ENCODE measurements at regions not wholly inside any gene's neighbourhood (a gene's known extent, or its start where the extent isn't known, plus 50 kb on each side); places are given as distances from the start of the nearest gene placed in this dataset.
"Not testable (repeated sequence)": the region's sequence is repeated elsewhere in the genome, so short reads cannot be mapped to it uniquely, and the experiment has no call there.

GRCh38 chr12:126428769-126429168, 1363.5 kb downstream of the AACS start:
- DNase-seq (ENCODE audit: low spot score in 2 of 2), result no peak
- no peak for FAIRE-seq

DNA sequence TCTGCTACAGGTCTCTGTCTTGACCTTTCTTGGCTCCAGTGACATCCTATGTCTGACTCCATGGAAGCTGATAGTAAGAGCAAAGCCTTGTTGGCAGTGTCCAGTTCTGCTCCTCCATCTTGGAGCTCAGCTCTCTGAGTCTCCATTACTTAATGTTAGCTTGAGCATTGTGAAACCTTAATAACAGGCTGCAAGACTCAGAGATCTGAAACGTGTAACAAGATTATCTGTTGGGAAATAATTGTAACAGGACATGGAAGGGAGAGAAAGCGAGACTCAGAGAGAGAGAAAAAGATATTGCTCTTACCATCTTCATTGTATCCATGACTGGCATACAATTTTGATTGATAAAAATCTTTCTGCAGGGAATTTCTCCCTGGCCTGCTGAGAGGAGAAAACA, 1365.7 kb downstream of the AACS start:
- no peak for FAIRE-seq
- no peak for DNase-seq (ENCODE audit: low spot score in 2 of 2)

DNA sequence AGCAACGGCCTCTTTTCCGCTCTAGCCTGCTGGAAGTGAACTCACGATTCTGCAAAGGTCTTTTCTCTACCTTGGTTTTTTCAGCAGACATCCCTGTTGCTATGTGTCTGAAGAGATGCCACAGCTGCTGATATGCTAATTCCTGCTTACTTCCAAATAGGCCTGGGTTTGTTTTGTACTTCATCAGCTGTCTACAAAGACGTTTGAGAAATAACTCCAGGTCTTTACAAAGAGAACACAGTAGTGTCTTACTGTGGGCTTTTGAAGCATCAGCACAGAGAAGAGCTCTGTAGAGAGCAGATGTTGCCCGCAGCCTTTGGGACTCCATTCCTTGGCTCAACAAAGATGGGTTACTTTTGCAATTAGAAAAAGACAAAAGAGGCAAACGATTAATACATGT, 1366.5 kb downstream of the AACS start:
- no peak for DNase-seq (ENCODE audit: low spot score in 2 of 2)

GRCh38 chr12:126432780-126433179, 1367.5 kb downstream of the AACS start:
- FAIRE-seq, result no peak

More for the DNA sequence above, 1366.5 kb downstream of the AACS start:
- FAIRE-seq, result no peak

DNA sequence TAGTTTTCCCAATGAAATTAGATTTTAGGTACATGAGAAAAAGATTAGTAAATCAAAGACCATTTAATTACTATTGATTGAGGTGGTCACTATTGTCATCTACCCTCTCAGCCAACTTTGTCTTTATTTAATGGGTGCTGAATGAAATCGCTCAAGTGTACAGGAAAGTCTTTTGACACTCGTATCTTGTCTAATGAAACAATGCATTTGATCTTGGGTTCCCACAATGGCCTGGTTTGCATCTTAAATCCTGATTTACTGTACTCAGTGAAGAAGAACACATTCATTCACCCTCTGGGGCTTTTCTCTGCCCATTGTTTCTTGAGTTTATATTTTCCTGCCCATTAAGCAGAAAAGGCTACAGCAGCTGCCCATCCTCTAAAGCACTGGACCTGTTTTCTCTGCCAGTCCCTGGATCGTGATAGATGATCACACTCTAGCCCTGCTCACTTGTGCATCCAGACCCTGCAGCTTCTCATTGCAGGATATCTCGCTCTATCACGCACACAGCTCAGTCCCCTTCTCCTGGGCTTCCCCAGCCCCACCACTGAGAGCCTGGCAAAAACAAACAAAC, 1369.3 kb downstream of the AACS start:
- no peak for FAIRE-seq
- DNase-seq (ENCODE audit: low spot score in 2 of 2), result no peak

More at GRCh38 chr12:126432780-126433179, 1367.5 kb downstream of the AACS start:
- no peak for DNase-seq (ENCODE audit: low spot score in 2 of 2)

GRCh38 chr12:126436041-126436440, 1370.8 kb downstream of the AACS start:
- FAIRE-seq, result no peak
- DNase-seq (ENCODE audit: low spot score in 2 of 2), result no peak

DNA sequence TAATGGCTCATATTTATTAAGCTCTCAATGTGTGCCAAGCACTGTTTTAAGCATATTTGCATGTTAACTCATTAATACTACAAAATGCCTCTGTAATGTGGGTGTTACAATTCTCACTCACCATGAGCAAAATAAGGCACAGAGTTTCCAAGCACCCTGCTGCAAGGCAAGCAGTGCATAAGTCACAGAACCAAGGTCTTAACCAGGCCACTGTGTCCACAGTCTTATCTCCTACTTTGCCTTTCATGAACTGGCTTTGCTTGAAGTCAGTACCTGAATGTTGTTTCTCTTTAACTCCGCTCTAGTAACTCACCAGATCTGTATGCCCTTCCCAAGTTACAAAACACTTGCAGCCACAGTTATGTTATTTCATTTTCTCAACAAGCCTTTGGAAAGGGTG, 1372.7 kb downstream of the AACS start:
- DNase-seq (ENCODE audit: low spot score in 2 of 2) (no peak), FAIRE-seq (no peak)

GRCh38 chr12:126443977-126444376, 1378.7 kb downstream of the AACS start:
- FAIRE-seq (no peak), DNase-seq (ENCODE audit: low spot score in 2 of 2) (no peak)

GRCh38 chr12:126447346-126447745, 1382.1 kb downstream of the AACS start:
- no peak for DNase-seq (ENCODE audit: low spot score in 2 of 2)
- FAIRE-seq, result no peak

DNA sequence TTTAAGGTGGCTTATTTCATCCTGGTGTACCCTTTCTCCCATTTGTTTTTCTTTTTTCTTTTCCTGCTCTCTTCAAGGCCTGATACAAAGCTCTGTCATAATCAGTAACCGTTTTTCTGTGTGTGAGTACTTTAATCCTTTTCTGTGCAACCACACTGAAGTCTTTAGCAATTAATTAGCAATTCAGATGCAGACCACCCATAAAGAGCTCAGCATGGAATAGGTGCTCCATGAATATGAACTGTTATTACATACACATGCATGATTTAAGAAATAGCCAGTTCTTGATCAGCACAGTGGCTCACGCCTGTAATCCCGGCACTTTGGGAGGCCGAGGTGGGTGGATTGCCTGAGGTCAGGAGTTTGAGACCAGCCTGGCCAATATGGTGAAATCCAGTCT, 1386.6 kb downstream of the AACS start:
- DNase-seq (ENCODE audit: low spot score in 2 of 2) (no peak), FAIRE-seq (no peak)

- DNase-seq (ENCODE audit: low spot score in 2 of 2); FAIRE-seq: not testable (repeated sequence)
These were observed 1387.5 kb downstream of the AACS start for GRCh38 chr12:126452686-126453085.

GRCh38 chr12:126454581-126454980, 1389.3 kb downstream of the AACS start:
- DNase-seq (ENCODE audit: low spot score in 2 of 2) (no peak), FAIRE-seq (no peak)

GRCh38 chr12:126457776-126458175, 1392.5 kb downstream of the AACS start:
- DNase-seq (ENCODE audit: low spot score in 2 of 2), result no peak
- no peak for FAIRE-seq

- FAIRE-seq (no peak), DNase-seq (ENCODE audit: low spot score in 2 of 2) (no peak)
These were observed 1398.9 kb downstream of the AACS start for GRCh38 chr12:126464153-126464552.

DNA sequence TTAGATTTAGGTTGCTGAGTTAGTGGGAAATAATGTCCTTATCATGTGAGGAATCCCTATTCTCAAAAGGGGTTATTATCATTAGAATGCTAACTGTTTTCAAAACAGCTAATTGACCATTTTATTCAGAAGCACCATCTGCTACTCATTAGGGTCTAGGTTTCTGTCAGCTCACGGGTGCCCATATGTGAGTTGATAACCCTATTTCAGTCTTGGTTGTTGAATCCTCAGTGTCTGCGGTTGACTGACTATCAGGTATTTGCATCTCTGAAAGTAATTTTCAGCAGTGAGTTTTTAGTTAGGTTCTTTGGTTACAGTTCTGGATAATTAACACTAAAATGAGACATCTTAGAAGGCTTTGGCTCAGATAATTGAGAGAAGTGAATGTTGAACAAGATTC, 1404.0 kb downstream of the AACS start:
- FAIRE-seq (no peak), DNase-seq (ENCODE audit: low spot score in 2 of 2) (no peak)

- FAIRE-seq (no peak), DNase-seq (ENCODE audit: low spot score in 2 of 2) (no peak)
These were observed 1409.5 kb downstream of the AACS start for GRCh38 chr12:126474703-126475102.

DNA sequence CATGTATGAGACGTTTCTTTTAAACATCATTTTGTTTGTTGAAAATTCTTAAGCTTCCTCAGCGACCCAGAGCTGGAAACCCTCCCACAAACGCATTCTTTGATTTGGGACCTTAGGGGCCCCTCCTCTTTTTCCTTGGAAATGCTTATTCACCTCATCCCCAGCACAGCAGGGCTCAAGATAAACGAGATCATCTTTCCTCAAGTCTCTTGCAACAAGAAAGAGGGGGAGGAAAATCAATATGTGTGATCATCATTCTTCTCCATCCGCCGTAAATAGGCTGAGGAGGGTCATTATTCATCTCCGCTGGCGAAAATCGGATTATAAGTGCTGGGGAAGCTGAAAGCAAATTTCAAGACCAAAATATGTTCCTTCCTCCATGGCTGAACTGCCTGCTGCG, 1415.2 kb downstream of the AACS start:
- FAIRE-seq, result no peak
- DNase-seq (ENCODE audit: low spot score in 2 of 2), result no peak

DNA sequence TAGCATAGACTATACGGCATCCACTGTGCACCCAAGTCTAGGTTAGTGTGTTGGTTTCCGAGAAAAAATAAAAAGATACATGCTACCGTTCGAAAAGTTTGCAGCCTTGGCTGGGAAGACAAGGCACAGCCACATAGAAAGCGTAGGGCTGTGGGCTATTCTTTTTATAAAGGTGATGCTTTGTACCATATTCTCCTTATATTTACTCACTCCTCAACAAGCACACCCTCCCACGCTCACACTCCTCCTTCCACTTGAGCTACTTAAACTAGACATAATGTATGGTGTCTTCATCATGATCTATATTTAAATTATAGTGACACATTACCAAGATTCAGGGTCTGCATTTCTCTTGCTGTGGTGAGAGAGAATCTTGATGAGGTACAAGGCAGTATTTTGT, 1416.5 kb downstream of the AACS start:
- DNase-seq (ENCODE audit: low spot score in 2 of 2) (no peak), FAIRE-seq (no peak)

DNA sequence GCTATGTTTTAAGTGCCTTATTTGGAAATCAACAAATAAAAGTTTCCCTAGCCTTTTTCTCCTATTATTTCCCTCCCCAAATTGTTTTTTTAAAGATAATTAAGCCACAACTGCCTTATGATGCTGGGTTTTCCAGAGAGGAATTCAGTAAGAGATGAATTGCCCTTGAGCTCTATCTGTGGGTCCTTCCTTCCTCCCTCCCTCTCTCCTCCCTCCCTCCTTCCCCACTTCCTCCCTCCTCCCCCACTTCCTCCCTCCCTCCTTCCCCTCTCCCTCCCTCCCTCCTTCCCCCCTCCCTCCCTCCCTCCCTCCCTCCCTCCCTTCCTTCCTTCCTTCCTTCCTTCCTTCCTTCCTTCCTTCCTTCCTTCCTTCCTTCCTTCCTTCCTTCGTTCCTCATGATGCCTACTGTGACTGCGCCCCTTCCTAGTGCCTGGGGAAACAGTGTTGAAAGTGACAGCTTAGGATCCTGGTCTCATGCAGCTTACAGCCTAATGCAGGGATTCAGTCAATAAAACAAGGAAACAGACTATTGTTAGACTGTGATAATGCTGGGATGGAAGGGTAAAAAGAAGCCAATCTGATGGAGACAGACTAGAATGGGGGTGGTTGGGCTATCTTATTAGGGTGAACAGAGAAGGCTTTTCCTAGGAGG, 1417.1 kb downstream of the AACS start:
- FAIRE-seq (no peak), DNase-seq (ENCODE audit: low spot score in 2 of 2) (no peak)

DNA sequence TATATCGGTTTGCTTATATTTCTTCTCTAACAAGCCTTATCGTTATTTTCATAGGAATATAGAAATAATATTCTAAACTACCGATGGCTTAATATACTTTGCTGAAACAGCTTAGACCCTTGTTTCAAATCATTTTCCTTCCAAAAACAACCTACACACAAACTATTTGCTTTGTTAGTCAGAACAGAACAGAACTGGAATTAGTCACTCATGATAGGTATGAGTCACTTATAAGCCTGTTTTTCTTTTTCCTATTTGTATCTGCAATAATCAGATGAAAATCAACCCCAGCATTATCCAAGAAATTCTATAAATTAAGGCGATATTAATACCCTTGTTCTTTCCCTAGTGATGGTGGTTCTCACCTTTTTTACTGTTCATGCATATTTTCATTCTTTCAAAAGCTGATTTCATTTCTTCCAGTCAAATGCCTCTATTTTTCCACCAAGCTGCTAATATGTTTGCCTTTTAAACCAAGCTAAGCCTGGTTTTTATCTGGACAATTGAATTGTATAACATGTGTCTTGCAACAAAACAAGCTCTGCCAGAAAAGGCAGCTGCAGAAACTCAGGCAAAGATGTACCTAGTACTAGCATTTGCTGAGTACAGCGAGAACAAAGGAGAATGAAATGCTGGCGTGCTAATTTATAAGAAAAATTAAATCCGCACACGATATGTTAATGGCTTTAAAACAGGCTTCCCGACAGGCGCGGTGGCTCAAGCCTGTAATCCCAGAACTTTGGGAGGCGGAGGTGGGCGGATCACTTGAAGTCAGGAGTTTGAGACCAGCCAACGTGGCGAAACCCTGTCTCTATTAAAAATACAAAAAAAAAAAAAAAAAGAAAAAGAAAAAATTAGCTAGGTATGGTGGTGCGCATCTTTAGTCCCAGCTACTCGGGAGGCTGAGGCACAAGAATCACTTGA, 1418.2 kb downstream of the AACS start:
- FAIRE-seq (no peak), DNase-seq (ENCODE audit: low spot score in 2 of 2) (no peak)

DNA sequence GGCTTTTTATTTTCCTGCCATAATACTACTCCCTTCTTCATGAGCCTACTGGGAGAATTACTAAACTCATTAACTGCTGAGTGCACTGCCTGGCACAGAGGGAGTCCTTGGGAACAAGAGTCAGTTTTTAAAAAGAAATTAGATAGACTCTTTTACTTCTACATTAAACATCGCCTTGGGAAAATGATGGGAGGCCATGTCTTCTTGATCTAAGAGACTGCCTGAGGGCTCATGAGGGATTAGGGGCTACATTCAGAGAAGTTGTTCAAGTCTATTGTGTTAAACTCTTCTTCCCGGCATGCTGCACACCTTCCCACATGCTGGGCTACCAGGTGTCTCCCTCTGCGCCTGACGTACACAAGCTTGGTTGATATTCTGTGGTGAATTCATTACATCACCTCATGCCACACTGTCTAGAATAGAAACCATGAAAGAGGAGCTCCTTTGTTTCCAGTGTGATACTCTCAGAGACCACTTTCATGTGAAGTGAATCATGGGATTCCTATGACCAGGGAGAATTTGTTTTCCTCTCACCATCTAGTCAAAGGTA, 1422.3 kb downstream of the AACS start:
- no peak for DNase-seq (ENCODE audit: low spot score in 2 of 2)
- FAIRE-seq, result no peak

Data from frontal cortex (tissue), 3 donors.